Cardiac septum (tissue), 1 donor: ENCODE measurements at regions not wholly inside any gene's neighbourhood (a gene's known extent, or its start where the extent isn't known, plus 50 kb on each side); places are given as distances from the start of the nearest gene placed in this dataset.

Source experiments
- DNase-seq: peaks from one replicate; pipeline ENCODE4 v3.0.0-alpha.2; 2020; ENCODE audit warnings: low spot score
- intact Hi-C: fragments of 100-400 bp; cut with DNase I; formaldehyde crosslinking; loops from one replicate; pipeline ENCODE4 v1.14.0; 2022
- donor health status: DM: no; HTN: no; CAD: no.

GRCh38 chr18:45384962-45385315 is 230.3 kb upstream of the SLC14A2 start:
- intact Hi-C loops = loop anchor here (10.0 kb wide), 4 partner anchors 710 to 1760 kb away; no protein-coding TSS in a partner anchor
- DNase-seq = no peak

GRCh38 chr18:45386041-45386655 is 229.1 kb upstream of the SLC14A2 start:
- intact Hi-C loops = loop anchor here (10.0 kb wide), 4 partner anchors 711 to 1761 kb away; no protein-coding TSS in a partner anchor
- no peak for DNase-seq

GRCh38 chr18:45387229-45387628 is 228.0 kb upstream of the SLC14A2 start:
- DNase-seq = no peak
- intact Hi-C loops = loop anchor here (10.0 kb wide), 4 partner anchors 712 to 1762 kb away; no protein-coding TSS in a partner anchor

GRCh38 chr18:45398448-45398847 is 216.8 kb upstream of the SLC14A2 start:
- intact Hi-C loops = no loop called here
- DNase-seq = no peak

- intact Hi-C loops = no loop called here
- DNase-seq = no peak
These were observed 216.1 kb upstream of the SLC14A2 start for GRCh38 chr18:45399146-45399545.

- intact Hi-C loops = no loop called here
- no peak for DNase-seq
These were observed 215.6 kb upstream of the SLC14A2 start for GRCh38 chr18:45399643-45400042.

GRCh38 chr18:45402485-45403056 is 212.7 kb upstream of the SLC14A2 start:
- DNase-seq = no peak
- intact Hi-C loops = no loop called here

GRCh38 chr18:45403341-45404049 is 211.8 kb upstream of the SLC14A2 start:
- intact Hi-C loops = no loop called here
- DNase-seq = no peak

- intact Hi-C loops = no loop called here
- DNase-seq = no peak
These were observed 207.1 kb upstream of the SLC14A2 start for GRCh38 chr18:45408218-45408617.

- intact Hi-C loops = no loop called here
- DNase-seq = no peak
These were observed 205.3 kb upstream of the SLC14A2 start for GRCh38 chr18:45409971-45410370.

- no peak for DNase-seq
- intact Hi-C loops = no loop called here
These were observed 202.7 kb upstream of the SLC14A2 start for GRCh38 chr18:45412577-45412976.

GRCh38 chr18:45413180-45413836 is 202.0 kb upstream of the SLC14A2 start:
- intact Hi-C loops = no loop called here
- no peak for DNase-seq

- no peak for DNase-seq
- intact Hi-C loops = no loop called here
These were observed 199.7 kb upstream of the SLC14A2 start for GRCh38 chr18:45415614-45416013.

- intact Hi-C loops = no loop called here
- DNase-seq = no peak
These were observed 199.1 kb upstream of the SLC14A2 start for GRCh38 chr18:45416168-45416567.

- no peak for DNase-seq
- intact Hi-C loops = no loop called here
These were observed 197.9 kb upstream of the SLC14A2 start for GRCh38 chr18:45417392-45417791.

GRCh38 chr18:45423659-45424058 is 191.6 kb upstream of the SLC14A2 start:
- no peak for DNase-seq
- intact Hi-C loops = no loop called here

- intact Hi-C loops = no loop called here
- DNase-seq = no peak
These were observed 185.2 kb upstream of the SLC14A2 start for GRCh38 chr18:45430041-45430440.

GRCh38 chr18:45435810-45436209 is 179.5 kb upstream of the SLC14A2 start:
- DNase-seq = no peak
- intact Hi-C loops = no loop called here

GRCh38 chr18:45437366-45437765 is 177.9 kb upstream of the SLC14A2 start:
- intact Hi-C loops = no loop called here
- no peak for DNase-seq

GRCh38 chr18:45439851-45440645 is 175.2 kb upstream of the SLC14A2 start:
- DNase-seq = no peak
- intact Hi-C loops = no loop called here
